Left kidney (tissue), 1 donor: ENCODE measurements at regions not wholly inside any gene's neighbourhood (a gene's known extent, or its start where the extent isn't known, plus 50 kb on each side); places are given as distances from the start of the nearest gene placed in this dataset.
A peak's percentile ranks its signal among the peaks of the same experiment; 100 is the strongest.
"Not testable (repeated sequence)": the region's sequence is repeated elsewhere in the genome, so short reads cannot be mapped to it uniquely, and the experiment has no call there.

Source experiments
- DNase-seq: peaks from one replicate; pipeline ENCODE4 v3.0.0-alpha.2; 2013

DNA sequence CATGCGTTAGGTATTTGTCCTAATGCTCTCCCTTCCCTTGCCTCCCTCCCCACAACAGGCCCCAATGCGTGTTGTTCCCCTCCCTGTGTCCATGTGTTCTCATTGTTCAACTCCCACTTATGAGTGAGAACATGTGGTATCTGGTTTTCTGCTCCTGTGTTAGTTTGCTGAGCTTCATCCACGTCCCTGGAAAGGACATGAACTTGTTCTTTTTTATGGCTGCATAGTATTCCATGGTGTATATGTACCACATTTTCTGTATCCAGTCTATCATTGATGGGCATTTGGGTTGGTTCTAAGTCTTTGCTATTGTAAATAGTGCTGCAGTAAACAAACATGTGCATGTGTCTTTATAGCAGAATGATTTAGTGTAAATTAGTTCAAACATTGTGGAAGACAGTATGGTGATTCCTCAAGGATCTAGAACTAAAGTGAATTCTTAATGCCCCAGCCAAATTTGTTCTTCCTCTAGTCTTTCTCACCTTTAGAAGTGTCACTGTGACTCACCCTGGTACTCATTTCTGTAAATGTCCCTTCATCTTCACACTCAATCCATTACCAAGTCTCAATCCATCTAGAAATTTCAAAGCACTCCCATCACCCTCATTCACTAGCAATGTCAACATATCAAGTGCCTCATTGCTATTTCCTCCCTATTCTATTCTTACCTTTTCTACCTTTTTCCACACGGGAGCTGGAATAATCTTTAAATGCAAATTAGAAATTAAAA is 123.9 kb downstream of the MREG start:
- not testable (repeated sequence) for DNase-seq

- no peak for DNase-seq
Measured at GRCh38 chr2:215888680-215889079, 124.7 kb downstream of the MREG start.

DNA sequence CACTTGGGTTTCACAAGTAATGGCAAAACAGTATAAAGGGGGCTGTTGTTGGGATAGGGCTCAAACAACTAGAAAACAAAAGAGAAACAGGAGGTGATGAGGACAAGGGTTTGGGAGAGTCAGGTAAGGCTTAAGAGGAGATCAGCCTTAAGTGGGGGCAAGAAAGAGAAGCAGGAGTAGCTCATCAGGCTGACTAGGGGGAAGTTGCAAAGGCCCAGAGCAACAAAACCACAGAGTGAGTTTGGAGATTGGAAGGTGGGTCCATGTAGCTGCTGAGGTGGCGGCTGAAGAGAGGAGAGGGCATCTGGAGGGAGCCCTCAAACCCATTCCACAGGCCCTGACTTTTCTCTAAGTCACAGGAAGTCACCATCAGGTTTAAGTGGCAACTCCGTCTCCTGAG is 126.0 kb downstream of the MREG start:
- no peak for DNase-seq

- DNase-seq, result no peak
Measured at GRCh38 chr2:215886022-215886421, 127.3 kb downstream of the MREG start.

DNA sequence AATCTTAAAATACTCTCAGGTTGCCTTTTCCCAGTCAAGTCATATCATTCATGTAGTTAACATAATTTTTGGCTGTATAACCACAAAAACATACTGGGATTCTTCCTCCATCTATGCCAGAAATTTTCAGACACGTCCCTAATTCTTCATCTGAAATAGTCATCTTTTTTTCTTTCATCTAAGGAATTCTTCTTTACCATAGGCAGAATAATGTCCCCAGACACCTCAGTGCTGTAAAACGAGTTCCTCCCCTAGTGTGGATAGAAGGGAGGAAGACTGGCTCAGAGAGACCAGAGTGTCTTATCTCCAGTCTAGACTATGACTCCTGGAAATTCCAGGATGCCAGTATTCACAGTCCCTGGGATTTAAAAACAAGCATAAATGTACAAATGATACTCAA is 127.8 kb downstream of the MREG start:
- no peak for DNase-seq

- DNase-seq, result no peak
Measured at GRCh38 chr2:215884451-215885087, 128.8 kb downstream of the MREG start.

GRCh38 chr2:215883799-215884198 is 129.6 kb downstream of the MREG start:
- no peak for DNase-seq

DNA sequence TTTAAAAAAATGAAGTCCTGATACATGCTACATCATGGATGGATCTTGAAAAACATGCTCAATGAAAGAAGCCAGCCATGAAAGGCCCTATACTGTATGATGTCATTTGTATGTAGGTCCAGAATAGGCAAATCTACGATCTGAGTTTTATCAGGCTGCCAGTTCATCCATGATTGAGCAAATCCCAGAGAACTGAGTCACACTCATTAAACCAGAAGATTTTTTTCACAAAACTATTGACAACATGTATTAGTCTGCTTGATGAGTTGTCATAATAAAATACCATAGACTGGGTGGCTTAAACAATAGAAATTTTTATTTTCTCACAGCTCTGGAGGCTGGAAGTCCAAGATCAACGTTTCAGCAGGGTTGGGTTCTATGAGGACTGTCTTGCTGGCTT is 130.7 kb downstream of the MREG start:
- no peak for DNase-seq

DNA sequence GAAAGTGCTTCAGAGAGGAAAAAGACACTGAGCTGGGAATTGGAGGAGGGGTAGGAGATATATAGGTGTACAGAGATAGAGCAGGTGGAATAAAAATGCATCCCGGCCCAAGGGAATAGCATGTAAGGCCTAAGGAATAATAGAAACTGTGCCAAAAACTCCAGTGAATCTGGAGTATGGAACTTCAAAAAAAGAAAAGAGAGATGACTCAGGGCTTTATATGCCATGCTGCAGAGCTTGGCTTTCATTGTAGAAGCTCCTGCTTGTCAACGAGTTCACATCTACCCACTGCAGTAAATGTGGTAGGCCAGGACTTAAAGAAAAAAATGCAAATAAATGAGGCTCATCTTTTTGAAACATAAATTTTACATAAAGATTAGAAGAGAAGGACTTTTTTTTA is 131.8 kb downstream of the MREG start:
- DNase-seq, result no peak

DNA sequence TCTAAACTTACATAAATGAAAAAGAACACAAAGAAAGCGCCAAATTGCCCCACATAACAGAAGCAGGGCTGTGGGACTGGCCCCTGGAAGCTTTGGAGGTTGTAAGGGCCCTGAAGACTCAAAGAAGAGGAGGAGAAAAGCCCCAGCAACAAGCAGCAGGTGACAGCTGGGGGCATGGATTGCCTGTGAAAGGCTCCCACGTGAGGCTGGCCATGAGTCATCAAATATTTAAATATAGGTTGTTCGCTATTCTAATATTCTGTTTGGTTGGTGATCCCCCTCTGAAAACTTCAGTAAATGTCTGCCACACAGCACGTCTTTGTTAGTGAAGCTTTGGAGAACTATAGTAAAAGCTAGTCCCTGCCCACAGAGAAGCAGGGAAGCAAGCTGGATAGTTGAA is 132.4 kb downstream of the MREG start:
- no peak for DNase-seq

DNA sequence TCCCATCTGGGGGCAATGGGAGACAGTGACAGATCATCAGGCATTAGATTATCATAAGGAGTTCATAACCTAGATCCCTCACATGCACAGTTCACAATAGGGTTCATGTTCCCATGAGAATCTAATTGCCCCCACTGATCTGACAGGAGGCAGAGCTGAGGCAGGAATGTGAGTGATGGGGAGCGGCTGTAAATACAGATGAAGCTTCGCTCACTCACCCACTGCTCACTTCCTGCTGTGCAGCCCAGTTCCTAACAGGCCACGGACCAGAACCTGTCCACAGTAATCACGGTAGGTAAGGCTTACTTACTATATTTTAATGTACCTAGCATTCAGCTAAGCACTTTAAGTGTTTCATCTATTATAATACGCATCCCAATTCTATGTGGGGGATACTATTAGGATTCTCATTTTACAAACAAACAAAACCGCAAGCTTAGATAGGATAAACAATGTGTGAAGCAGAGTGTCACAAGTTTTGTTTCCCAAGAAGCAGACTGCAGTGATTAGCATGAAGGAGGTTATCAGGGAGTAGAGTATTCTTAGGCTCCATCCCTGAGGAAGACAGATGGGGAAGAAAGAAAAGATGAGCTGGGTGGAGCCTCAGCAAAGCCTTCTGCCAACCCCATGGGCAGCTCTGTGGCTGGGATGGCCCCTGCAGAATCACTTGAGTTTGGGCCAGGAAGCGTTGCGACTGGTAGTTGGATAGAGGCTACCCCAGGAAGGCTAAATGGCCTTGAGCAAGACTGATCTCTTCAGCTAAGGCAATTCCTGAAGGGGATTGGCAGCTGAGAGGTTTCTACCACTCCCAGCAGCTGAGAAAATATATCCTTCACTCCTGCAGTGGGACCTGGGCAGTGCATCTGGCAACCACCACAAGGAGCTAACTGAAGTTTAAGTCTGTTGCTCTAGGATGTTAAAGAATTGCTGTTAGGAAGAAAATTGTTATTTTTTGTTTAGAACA is 133.1 kb downstream of the MREG start:
- DNase-seq, result no peak

DNA sequence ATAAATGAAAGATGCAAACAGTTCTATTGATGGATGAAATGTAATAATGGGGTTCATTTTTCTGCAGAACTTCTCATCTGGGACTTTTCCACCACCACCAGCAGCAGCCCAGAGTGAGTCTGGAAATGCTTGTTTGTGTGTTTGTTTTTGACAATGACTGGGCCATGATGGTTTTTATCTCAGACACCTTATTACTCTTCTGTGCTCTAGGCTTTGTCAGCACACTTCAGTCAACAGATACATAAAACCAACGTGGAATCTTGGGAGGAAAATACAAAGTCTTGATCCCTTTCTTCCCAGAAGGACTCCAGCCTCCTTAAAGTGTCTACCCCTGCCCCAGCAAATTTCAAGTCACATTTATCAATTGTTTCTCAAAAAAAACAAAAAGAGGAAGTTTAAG is 134.0 kb downstream of the MREG start:
- DNase-seq, result no peak

DNA sequence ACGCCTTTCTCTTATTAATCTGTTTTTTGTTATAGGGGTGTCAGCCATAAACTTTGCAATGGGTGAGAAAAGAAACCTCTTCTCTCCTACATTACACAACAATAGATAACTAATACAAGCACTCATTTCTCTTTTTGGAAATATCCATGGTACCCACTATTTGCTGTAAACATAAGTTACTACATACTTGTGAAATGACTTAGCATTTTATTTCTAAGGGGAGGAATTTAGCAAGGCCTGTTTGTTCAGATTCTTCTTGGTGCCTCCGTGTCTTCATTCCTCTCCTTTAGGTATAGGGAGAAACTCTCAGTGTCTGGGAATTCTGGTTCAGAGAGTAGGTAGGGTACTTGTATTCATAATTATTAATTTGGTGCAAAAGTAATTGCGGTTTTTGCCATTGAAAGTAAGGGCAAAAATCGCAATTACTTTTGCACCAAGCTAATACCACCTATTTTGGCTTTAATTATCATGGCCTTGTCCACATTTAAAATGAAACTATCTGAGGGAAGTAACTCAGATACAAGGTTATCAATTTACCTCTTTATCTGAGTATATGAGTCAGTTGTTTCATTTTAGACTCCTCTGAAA is 134.8 kb downstream of the MREG start:
- DNase-seq, result no peak

DNA sequence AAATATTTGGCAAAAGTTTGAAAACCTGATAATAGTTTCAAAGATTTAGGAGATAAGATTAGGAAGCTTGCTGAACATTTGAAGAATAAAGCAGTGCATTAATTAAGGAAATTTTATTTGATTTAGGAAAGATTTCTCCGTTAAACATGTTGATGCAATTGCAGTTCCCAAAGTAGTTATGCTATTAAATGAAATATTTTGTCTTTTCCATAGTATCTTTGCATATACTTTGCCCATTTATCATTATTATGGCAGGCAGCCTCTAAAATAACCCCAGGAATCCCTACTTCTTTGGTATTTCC is 136.5 kb downstream of the MREG start:
- no peak for DNase-seq

DNA sequence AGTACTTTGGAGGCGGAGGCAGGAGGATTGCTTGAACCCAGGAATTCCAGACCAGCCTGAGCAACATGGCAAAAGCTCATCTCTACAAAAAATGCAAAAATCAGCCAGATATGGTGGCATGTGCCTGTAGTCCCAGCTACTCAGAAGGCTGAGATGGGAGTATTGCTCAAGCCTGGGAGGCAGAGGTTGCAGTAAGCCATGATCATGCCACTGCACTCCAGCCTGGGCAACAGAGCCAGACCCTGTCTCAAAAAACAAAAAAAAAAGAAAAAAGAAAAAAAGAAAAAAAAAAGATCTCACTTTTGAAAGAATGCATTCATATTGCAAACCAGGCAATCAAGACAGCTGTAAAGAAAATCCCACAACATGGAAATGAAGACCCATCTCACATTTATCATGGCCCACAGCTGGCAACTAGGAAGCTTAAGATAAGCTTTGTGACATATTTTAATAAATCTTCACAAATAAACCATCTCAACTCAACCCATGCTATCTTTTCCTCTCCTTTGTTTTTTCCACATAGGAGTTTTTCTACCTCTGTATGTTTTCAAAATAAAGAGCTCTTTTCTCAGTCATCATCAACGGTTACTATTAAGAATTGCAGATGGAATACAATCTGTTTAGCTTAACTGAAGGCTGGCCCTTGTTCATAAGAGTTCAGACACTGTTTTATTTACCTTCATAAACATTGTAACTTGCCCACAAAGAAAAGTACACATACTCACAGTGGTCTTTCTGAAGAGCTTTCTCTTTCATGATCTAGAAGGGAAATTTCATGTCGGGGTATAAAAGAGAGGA is 137.0 kb downstream of the MREG start:
- no peak for DNase-seq

- no peak for DNase-seq
Measured at GRCh38 chr2:215874418-215874817, 138.9 kb downstream of the MREG start.

- DNase-seq, result no peak
Measured at GRCh38 chr2:215870986-215871385, 142.4 kb downstream of the MREG start.

DNA sequence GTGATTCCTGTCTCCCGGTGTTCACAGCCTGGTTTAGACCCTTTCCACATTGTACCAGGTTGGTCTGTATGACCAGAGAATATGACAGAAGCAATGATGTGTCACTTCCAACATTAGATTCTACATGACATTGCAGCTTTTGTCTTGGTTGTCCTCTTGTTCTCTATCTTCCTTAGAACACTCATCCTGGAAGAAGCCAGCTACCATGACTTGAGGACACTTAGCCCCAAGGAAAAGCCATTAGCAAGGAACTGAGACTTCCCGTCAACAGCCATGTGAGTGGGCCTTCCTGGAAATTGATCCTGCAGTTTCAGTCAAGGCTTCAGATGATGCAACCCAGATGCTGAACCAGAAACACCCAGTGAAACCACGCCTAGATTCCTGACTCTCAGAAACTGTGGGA is 143.3 kb downstream of the MREG start:
- no peak for DNase-seq

DNA sequence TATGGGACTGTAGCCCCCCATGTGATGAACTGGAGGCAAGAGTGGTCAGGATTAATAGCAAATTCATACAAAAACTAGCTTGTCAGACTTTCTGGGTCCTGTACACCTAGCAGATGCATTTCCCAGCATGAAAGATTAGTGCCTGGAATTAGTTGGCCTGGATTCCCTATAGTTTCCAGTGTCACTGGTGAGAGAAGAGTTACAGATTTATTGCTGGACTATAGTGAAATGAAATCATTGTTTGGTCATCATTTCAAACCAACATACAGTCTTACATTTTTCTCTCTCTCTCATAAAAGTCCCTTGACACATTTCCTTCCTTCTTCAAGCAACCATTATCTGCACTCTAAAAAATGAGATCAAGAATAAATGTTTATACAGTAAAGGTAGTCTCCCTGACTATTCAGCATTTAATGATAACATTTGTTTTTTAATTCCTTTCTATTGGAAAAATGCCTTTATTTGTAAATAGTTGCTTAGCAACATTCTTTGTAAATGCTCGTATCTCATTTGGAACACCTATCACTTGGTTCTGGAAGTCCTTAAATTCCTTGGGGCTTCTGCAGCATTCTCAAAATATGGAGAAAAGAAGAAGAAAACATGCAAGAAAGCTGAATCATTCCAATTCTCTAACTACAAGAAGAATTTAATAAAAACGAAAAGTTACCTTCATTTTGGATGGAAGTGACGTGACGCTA is 144.4 kb downstream of the MREG start:
- DNase-seq, result no peak

DNA sequence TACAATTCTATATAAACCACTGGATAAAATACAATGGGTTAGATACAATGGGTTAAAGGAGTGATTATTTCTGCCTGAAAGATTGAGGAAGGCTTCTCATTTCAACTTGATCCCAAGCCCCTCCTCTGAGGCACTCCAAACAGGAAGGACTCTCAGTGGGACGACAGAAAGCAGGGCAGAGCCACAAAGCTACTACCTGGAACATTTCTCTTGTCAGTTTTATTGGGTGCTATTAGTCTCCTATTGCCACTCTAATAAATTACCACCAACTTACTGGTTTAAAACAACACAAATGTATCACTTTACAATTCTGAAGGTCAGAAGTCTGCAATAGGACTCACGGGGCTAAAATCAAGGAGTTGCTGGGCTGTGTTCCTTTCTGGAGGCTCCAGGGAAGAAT is 146.7 kb downstream of the MREG start:
- peak; percentile 38 for DNase-seq

DNA sequence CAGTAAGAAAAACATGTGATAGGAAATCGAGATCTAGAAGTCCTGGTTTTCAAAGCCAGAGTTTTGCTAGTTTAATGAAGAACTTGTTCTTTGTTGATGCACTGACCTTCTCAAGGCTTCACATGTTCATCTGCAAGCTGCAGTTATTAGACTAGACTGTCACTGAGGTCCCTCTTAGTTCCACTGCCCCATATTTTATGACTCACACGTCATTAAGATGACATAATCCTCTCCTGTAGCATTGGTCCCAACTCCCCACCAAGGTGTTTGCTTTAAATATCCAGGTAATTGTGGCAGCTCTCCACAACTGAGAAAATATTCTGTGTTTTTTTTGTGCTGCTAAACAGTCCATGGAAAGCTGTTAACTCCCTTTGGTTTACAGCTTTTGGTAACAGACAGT is 149.7 kb downstream of the MREG start:
- DNase-seq, result no peak
